Mesothelial cell of epicardium (in vitro differentiated cells): ENCODE measurements at regions not wholly inside any gene's neighbourhood (a gene's known extent, or its start where the extent isn't known, plus 50 kb on each side); places are given as distances from the start of the nearest gene placed in this dataset.

Experiments used
- DNase-seq, 2 experiments: peaks; one replicate each; pipeline ENCODE4 v3.0.0; 2021; ENCODE audit warnings: low spot score in 2 of 2; ENCODE audit not compliant: unreplicated experiment in 2 of 2
- H3K27ac Mint-ChIP-seq: 2 replicates; pipeline ENCODE4 v1.8.0; 2021; ENCODE audit warnings: mixed read lengths
- H3K27me3 Mint-ChIP-seq: 2 replicates; pipeline ENCODE4 v1.8.0; 2021; ENCODE audit warnings: low read depth, mixed read lengths
- H3K36me3 Mint-ChIP-seq: 2 replicates; pipeline ENCODE4 v1.8.0; 2021; ENCODE audit warnings: mixed read lengths
- H3K4me1 Mint-ChIP-seq: 2 replicates; pipeline ENCODE4 v1.8.0; 2021; ENCODE audit warnings: mixed read lengths
- H3K4me3 Mint-ChIP-seq: 2 replicates; pipeline ENCODE4 v1.8.0; 2021; ENCODE audit warnings: mild to moderate bottlenecking, moderate library complexity, mixed read lengths
- H3K9me3 Mint-ChIP-seq: 2 replicates; pipeline ENCODE4 v1.8.0; 2021; ENCODE audit warnings: mixed read lengths
- CTCF ChIP-seq: fragments of 200-600 bp; sonication (generic); IDR thresholded peaks from one replicate; pipeline ENCODE4 v1.5.0; 2021; ENCODE audit warnings: antibody characterized with exemption; ENCODE audit not compliant: unreplicated experiment

- H3K4me3 Mint-ChIP-seq: no peak overlapping the region
- H3K9me3 Mint-ChIP-seq: peaks cover 5% of the 10 kb centered on the region
- DNase-seq: no peak
- no peaks in the 10 kb centered on the region for H3K27me3 Mint-ChIP-seq
- no peaks in the 10 kb centered on the region for H3K36me3 Mint-ChIP-seq
- no peak overlapping the region for H3K27ac Mint-ChIP-seq
- no peak for TF ChIP-seq CTCF
- H3K4me1 Mint-ChIP-seq: peaks cover 4% of the 10 kb centered on the region
Observed at GRCh38 chr9:95796029-95796428, 79.5 kb upstream of the ERCC6L2 start.

DNA sequence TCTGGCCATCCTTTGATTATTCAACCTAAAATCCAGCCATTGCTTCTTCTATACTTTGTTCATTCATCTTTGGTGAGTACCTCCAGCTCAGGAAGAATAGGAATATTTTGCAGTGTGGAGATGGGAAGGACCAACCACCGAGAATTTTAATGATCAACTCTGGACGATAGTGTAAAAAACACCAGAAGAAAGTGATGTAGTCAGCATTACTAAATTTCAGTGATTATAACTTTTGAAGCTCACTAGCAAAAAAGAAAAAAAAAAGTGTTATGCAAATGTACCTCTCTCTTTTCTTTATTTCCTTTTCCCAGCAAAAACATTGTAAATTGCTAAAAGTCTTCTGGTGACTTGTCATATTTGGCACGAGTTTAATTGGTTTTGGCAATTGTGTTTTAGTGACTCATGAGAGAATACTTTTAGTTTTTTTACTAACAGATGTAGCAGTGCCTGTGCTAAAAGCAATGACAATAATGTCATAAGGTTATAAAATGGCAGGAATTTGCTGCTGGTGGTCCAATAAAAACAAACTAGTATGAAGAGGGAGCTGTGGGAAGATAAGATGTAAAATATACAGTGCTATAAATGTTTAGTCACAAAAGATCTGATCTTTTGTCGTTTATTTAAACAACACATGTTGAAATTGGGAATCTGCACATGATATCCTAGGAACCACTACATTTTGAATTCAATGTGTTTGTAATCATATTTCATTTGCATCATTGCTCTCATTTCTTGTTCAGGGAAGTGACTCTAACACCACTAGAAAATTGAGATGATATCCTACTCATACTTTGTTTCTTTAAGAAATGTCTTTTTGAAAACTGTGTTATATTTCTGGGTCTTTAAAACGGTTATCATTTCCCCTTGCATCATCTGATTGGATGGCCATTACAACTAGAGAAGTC is 81.3 kb upstream of the ERCC6L2 start:
- peaks cover 4% of the 10 kb centered on the region for H3K4me1 Mint-ChIP-seq
- H3K4me3 Mint-ChIP-seq: no peak overlapping the region
- H3K27ac Mint-ChIP-seq: no peak overlapping the region
- peaks cover 4% of the 10 kb centered on the region for H3K9me3 Mint-ChIP-seq
- H3K36me3 Mint-ChIP-seq: no peaks in the 10 kb centered on the region
- TF ChIP-seq CTCF: no peak
- no peak for DNase-seq
- H3K27me3 Mint-ChIP-seq: no peaks in the 10 kb centered on the region

- Mint-ChIP-seq H3K27me3 (no peaks in the 10 kb centered on the region), H3K27ac (no peak overlapping the region), H3K9me3 (peaks cover 4% of the 10 kb centered on the region), H3K36me3 (no peaks in the 10 kb centered on the region), H3K4me3 (no peak overlapping the region), H3K4me1 (peaks cover 13% of the 10 kb centered on the region)
- DNase-seq: no peak
- no peak for TF ChIP-seq CTCF
Observed at GRCh38 chr9:95791695-95792094, 83.8 kb upstream of the ERCC6L2 start.

GRCh38 chr9:95791286-95791685 is 84.2 kb upstream of the ERCC6L2 start:
- Mint-ChIP-seq H3K27me3 (no peaks in the 10 kb centered on the region), H3K36me3 (no peaks in the 10 kb centered on the region), H3K4me1 (peaks cover 13% of the 10 kb centered on the region), H3K9me3 (peaks cover 4% of the 10 kb centered on the region), H3K4me3 (no peak overlapping the region), H3K27ac (no peak overlapping the region)
- DNase-seq: no peak
- no peak for TF ChIP-seq CTCF

GRCh38 chr9:95788521-95788991 is 86.9 kb upstream of the ERCC6L2 start:
- no peak for TF ChIP-seq CTCF
- H3K4me3 Mint-ChIP-seq: no peak overlapping the region
- H3K36me3 Mint-ChIP-seq: no peaks in the 10 kb centered on the region
- H3K27me3 Mint-ChIP-seq: no peaks in the 10 kb centered on the region
- H3K27ac Mint-ChIP-seq: no peak overlapping the region
- no peak for DNase-seq
- peaks cover 8% of the 10 kb centered on the region for H3K4me1 Mint-ChIP-seq
- H3K9me3 Mint-ChIP-seq: peaks cover 4% of the 10 kb centered on the region
